ENCODE measurements at regions not wholly inside any gene's neighbourhood (a gene's known extent, or its start where the extent isn't known, plus 50 kb on each side); places are given as distances from the start of the nearest gene placed in this dataset.
"Not testable (repeated sequence)": the region's sequence is repeated elsewhere in the genome, so short reads cannot be mapped to it uniquely, and the experiment has no call there.

- DNase-seq = no peak
These were observed 232.2 kb upstream of the MAOA start for GRCh38 chrX:43423876-43424275.

DNA sequence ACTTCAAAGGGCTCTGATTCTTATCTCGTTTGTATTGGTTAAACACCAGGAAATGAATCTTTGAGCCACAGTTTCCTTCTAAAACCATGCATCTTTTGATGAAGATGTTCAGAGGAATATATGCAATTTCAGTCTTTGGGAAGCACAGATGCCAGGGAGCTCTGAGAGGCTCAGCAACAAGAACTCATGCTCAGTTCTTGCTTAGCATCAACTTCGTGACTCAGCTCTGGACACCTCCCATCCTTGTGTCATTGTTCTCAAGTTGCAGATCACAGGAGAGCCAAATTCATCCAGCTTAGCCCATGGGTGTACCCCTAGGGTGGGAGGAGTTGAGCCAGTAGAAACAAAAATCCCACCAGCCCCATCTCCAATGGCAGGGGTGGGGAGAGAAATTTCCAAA, 219.6 kb upstream of the MAOA start:
- DNase-seq = no peak

- no peak for DNase-seq
These were observed 209.3 kb upstream of the MAOA start for GRCh38 chrX:43446752-43447151.

- no peak for DNase-seq
These were observed 207.4 kb upstream of the MAOA start for GRCh38 chrX:43448688-43449087.

DNA sequence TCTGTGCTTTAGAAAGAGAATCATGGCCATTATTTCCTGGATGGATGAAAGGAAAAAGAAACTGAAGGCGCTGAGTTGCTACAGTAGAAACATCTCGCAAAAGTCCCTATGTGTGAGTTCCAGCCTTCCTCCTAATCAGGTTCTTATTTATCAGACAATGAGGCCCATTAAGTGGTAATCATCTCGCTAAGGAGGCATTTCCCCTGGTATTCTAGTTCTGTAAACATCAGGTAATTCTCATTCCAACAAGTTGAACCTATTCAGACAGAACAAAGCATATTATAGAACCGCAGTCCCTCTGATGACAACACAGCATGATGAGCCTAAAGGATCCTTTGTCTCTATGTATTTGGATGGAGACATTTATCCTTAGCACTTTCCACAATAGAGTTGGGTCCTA, 205.7 kb upstream of the MAOA start:
- DNase-seq = no peak

DNA sequence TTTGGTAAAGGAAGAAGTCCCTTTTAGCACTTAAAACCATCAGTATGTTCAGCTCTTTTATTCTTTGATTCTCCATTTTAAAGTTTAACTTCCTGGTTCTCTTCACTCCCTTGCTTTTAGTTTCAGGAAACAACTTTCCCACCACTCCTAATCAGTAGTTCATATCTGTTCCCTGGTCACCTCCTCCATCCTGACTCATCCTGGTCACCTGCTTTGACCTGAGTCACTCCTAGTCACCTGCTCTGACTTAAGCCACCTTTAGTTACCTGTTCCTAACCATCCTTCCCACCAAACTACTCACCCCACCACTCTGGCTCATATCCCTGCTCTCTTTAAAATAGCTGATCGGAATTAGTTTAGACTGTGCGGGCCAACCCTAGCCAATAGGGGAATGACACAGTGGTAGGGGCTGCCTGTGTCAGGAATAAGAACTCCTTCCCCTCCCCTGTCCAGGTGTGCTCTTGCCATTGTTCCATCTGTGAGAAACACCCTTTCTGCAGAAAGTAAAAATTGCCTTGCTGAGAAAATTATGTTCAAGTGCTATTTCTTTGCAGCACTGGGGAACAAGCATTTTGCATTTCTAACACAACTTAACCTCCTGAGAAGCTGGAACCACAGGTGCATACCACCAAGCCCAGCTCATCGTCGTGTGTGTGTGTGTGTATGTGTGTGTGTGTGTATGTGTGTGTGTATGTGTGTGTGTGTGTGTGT, 204.0 kb upstream of the MAOA start:
- not testable (repeated sequence) for DNase-seq

DNA sequence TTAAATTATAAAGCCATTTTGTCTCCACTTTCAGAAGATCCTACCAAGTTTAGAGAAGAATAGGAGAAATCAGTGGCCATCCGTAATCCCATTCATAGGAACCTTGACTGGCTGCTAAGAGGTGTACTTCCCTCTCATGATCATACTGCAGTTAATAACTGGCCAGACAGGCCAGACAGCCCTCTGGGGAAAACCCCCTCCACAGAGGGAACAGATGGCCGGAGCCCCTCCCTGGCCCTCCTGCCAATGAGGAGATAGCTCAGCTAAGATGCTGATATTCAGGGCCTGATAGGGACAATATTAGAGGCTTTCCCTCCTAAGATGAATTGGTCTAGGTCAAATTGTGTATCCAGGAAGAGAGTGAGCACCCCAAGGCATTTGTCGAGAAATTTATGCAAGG, 200.0 kb upstream of the MAOA start:
- no peak for DNase-seq

- no peak for DNase-seq
These were observed 199.2 kb upstream of the MAOA start for GRCh38 chrX:43456906-43457305.

DNA sequence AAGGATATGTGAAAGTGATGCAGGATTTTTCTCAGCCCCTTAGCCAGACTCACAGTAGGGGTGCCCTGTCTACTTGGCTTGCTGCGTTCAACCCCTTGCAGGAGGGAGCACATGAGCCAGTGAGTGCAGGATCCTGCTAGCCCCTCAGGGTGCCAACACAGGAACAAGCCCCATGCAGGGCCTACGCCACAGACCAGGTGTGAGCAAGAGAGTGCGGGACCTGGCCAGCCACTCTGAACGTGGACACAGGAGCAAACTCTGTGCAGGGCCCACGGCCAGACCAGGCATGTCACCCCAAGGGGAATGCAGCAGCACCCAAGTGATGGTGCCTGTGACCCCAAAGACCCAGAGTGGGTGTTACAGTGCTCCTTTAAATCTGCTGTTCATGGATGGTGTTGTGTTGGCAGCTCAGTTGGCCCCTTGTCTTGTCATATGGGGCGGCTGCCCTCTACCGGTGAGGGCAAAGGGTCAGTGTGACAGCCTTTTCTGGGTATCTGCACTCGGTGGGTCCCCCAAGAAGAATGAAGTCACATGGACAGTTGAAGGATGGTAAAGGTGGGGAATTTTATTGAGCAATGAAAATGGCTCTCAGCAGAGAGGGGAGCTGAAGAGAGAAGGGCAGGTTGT, 188.4 kb upstream of the MAOA start:
- no peak for DNase-seq

GRCh38 chrX:43469391-43470054, 186.6 kb upstream of the MAOA start:
- DNase-seq = no peak

DNA sequence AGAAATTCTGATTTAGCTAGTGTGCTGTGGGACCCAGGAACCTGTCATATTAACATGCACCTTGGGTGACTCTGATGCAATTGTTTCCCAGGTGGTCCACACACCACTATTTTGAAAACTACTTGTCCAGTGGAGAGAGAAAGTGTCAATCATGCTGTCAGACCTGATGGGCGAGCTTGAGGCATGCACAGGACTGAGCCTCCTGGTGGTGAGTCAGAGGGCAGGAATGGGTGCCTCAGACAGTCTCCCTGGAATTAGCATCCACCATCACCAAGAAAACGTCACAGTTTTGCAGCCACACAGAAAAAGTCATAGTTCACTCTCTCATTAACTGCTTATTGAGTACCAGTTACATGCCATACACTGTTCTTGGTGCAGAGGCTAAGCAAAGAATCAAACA, 181.8 kb upstream of the MAOA start:
- no peak for DNase-seq

DNA sequence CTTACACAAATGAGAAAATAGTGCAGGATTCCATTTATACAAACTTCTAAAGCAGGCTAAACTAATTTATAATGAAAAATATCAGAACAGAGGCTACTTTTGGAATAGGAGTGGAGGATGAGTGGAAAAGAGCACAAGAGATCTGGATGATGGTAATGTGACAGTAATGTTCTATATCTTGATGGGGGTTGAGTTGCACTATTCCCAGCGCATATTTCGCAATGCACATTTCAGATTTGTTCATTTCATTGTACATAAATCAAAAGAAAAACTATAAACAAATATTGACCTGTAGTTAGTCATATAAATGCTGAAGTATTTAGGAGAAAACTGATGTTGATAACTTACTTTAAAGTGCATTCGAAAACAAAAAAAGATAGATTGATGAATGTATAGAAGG, 177.0 kb upstream of the MAOA start:
- DNase-seq = no peak

DNA sequence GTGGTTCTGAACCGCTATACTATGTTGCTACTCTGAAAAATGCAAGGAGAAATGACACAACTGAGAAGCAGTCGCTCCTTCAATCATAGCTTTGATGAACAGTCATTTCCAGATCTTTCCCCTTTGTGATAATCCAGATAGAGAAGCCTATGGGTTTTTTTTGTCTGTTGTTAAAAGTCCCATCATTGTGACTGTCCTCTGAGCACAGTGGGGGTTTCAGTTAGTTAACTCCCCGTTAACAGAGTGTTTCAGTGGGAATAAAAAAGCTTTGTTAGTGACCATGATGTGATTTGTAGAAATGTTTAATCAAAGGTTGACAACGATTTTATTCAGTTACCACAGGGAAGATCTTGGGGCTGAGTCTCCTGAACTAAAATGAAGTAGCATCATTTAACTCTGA, 176.2 kb upstream of the MAOA start:
- no peak for DNase-seq

DNA sequence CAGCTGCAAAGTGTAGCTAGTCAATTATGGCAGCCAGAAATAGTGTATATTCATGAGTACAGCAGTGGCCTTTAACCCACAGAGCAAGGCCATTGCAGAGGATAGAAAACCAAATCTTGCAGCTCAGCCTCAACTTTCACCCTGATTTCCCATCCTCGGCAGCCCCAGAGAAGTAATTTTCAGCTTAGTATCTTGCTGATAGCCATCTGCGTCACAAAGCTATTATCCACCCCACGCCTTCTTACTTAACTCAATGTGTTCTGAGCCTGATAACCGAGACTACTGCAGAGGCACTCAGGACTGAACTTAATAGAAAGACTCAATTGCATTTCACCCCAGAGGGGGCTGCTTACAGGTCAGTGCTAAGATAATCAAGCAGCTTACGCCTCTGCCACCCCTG, 174.5 kb upstream of the MAOA start:
- no peak for DNase-seq

GRCh38 chrX:43493756-43494155, 162.3 kb upstream of the MAOA start:
- no peak for DNase-seq

GRCh38 chrX:43500246-43500645, 155.9 kb upstream of the MAOA start:
- no peak for DNase-seq

DNA sequence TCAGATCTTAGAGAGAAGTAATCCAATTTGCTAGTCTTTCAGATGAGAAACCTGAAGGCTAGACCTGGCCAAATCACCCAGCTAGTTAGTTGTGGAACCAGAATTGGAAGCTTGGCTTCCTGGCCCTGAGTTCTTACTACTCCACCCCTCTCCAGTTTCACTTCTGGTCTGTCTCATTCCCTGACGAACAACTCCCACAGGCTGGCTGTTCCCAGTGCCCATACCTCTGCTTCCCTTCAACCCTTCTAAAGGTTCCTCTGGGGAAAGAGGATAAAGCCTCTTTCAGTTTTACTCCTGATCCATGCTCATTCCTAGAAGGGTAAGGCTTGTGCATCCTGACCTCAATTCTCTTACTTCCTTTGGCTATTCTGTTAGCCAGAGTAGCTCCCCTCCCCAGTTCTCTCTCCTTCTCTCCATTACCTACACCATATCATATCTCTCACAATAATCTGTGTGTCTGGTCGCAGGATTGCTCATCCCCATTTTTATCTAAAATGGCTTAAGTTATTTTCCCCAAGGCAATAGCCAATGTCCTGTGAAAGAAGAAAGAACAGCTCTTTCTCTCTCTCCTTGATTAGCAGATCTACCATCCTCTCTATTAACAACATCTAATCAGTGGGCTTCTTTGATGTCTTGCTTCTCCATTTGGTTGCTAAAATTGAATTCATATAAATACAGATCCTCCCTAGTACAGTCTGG, 155.0 kb upstream of the MAOA start:
- no peak for DNase-seq

DNA sequence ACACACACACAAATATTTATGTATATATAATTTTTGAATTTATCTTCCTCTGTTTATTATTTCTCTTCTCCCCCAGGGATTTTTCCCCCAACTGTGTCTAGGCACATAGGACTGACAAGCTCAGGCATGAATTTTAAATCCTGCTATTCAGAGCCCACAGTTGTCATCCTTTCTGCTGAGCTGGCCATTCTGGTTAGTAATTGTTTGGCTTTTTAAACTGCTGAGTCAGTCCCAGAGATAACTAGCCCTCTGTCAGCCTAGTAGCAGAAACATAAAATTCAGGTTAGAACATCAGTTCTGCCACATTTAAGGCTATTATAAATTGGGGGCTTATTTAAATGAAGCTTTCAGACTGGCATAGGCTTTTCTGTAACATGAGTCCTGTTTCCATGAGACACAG, 151.7 kb upstream of the MAOA start:
- no peak for DNase-seq

GRCh38 chrX:43505769-43506168, 150.3 kb upstream of the MAOA start:
- no peak for DNase-seq

GRCh38 chrX:43508694-43509093, 147.4 kb upstream of the MAOA start:
- no peak for DNase-seq

DNA sequence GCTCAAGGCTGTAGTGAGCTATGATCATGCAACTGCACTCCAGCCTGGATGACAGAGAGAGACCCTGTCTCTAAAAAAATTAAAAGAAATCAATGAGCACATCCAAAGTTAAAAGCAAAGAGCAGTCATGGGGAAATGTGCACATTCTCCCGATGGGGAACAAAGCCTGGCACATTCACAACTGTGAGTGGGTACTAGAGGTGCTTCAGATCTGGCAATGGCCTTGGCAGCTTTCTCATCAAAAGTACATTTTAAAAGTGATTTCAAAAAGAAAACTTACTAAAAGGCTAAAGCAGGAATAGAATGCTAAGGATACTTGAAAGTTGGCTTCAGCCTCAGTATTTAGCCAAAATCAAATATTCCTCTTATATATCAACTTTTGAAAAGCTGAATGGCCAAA, 145.9 kb upstream of the MAOA start:
- DNase-seq = no peak

DNA sequence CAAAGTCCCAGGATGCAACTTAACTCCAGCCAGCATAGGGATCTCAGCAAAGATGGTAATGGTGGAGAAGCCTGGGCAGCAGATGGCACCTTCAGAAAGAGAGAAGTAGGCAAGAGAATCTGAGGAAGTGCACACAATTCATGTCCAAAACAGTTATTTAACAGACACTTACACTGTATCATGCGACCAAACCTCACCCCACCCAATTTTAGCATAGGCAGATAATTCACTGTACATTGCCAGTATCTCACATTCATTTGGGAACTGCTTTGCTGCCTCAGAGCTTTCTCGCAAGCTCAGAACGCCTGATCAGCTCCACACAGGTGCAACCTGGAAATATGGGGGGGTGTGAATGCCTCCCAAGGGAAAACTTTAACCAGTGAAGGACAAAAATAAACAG, 143.0 kb upstream of the MAOA start:
- no peak for DNase-seq

GRCh38 chrX:43514820-43515219, 141.3 kb upstream of the MAOA start:
- no peak for DNase-seq

DNA sequence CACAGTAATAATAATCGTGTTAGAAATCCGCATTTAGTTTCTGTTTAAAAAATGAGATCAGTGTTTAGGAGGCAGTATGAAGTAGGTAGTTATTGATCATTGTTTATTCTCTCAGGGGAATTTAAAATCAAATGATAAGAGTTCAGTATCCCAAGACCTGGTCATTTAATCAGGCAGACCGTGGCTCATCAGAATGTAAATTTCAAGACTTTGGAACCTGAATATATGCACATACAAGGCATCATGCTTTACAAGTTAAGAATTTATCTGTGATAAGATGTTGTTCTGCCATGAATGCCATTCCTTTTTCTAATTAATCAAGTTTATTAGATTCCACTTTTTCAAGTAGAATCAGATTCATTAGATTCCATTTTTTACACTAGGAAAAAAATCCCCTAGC, 133.5 kb upstream of the MAOA start:
- DNase-seq = no peak
